ENCODE measurements at regions not wholly inside any gene's neighbourhood (a gene's known extent, or its start where the extent isn't known, plus 50 kb on each side); places are given as distances from the start of the nearest gene placed in this dataset.

GRCh38 chr14:38505221-38505972 lies 249.5 kb upstream of the CLEC14A start:
- H3K27me3 ChIP-seq (ENCODE audit: control insufficient read depth, insufficient read depth, low read length) = no peaks in the 10 kb centered on the region
- intact Hi-C loops (cut with DNase I) = no loop called here
- FAIRE-seq (no peak), DNase-seq (peak in 2 of 5 donors; percentile 6 to 68)
- H3K36me3 ChIP-seq (ENCODE audit: control insufficient read depth in 2 of 3, insufficient read depth in 3 of 3, low read length in 3 of 3) = no peaks in the 10 kb centered on the region
- H3K4me3 ChIP-seq (ENCODE audit: low read length in 3 of 3) = no peak overlapping the region
- H3K9ac ChIP-seq (ENCODE audit: low read length in 3 of 3) = no peak overlapping the region
- H3K9me3 ChIP-seq (ENCODE audit: control insufficient read depth in 2 of 3, insufficient read depth in 1 of 3, low read length in 3 of 3) = no peaks in the 10 kb centered on the region
- H3K27ac ChIP-seq (ENCODE audit: low read depth in 2 of 2, low read length in 2 of 2) = no peak overlapping the region
- H3K4me1 ChIP-seq (ENCODE audit: control insufficient read depth in 2 of 3, insufficient read depth in 2 of 3, low read depth in 1 of 3, low read length in 3 of 3) = no peaks in the 10 kb centered on the region
- no peak for TF ChIP-seq CTCF (IDR thresholded peaks at IDR 0.05; ENCODE audit: borderline replicate concordance, extremely low read depth, insufficient read depth)

GRCh38 chr14:38504175-38504574 lies 248.3 kb upstream of the CLEC14A start:
- TF ChIP-seq CTCF (IDR thresholded peaks at IDR 0.05; ENCODE audit: borderline replicate concordance, extremely low read depth, insufficient read depth) = no peak
- Histone ChIP-seq H3K9me3 (ENCODE audit: control insufficient read depth in 2 of 3, insufficient read depth in 1 of 3, low read length in 3 of 3) (no peaks in the 10 kb centered on the region), H3K9ac (ENCODE audit: low read length in 3 of 3) (no peak overlapping the region), H3K36me3 (ENCODE audit: control insufficient read depth in 2 of 3, insufficient read depth in 3 of 3, low read length in 3 of 3) (no peaks in the 10 kb centered on the region), H3K4me1 (ENCODE audit: control insufficient read depth in 2 of 3, insufficient read depth in 2 of 3, low read depth in 1 of 3, low read length in 3 of 3) (no peaks in the 10 kb centered on the region), H3K27ac (ENCODE audit: low read depth in 2 of 2, low read length in 2 of 2) (no peak overlapping the region), H3K4me3 (ENCODE audit: low read length in 3 of 3) (no peak overlapping the region), H3K27me3 (ENCODE audit: control insufficient read depth, insufficient read depth, low read length) (no peaks in the 10 kb centered on the region)
- DNase-seq (no peak), FAIRE-seq (no peak)
- intact Hi-C loops (cut with DNase I) = no loop called here

- FAIRE-seq = no peak
- H3K4me1 ChIP-seq (ENCODE audit: control insufficient read depth in 2 of 3, insufficient read depth in 2 of 3, low read depth in 1 of 3, low read length in 3 of 3) = no peaks in the 10 kb centered on the region
These were observed 246.3 kb upstream of the CLEC14A start for GRCh38 chr14:38502239-38502638.

More at GRCh38 chr14:38502239-38502638, 246.3 kb upstream of the CLEC14A start:
- TF ChIP-seq CTCF (IDR thresholded peaks at IDR 0.05; ENCODE audit: borderline replicate concordance, extremely low read depth, insufficient read depth) = no peak
- H3K9ac ChIP-seq (ENCODE audit: low read length in 3 of 3) = no peak overlapping the region
- intact Hi-C loops (cut with DNase I) = no loop called here
- no peaks in the 10 kb centered on the region for H3K27me3 ChIP-seq (ENCODE audit: control insufficient read depth, insufficient read depth, low read length)
- DNase-seq = no peak
- no peaks in the 10 kb centered on the region for H3K36me3 ChIP-seq (ENCODE audit: control insufficient read depth in 2 of 3, insufficient read depth in 3 of 3, low read length in 3 of 3)
- H3K4me3 ChIP-seq (ENCODE audit: low read length in 3 of 3) = no peak overlapping the region
- H3K27ac ChIP-seq (ENCODE audit: low read depth in 2 of 2, low read length in 2 of 2) = no peak overlapping the region
- H3K9me3 ChIP-seq (ENCODE audit: control insufficient read depth in 2 of 3, insufficient read depth in 1 of 3, low read length in 3 of 3) = no peaks in the 10 kb centered on the region
